Panc1 (cell line): ENCODE measurements at regions not wholly inside any gene's neighbourhood (a gene's known extent, or its start where the extent isn't known, plus 50 kb on each side); places are given as distances from the start of the nearest gene placed in this dataset.

Experiments used
- TF ChIP-seq, protein P1 (sequence below), 2 experiments: IDR thresholded peaks; 2 replicates each; pipeline ENCODE4 v1.6.1; 2011 to 2012; ENCODE audit warnings: low read depth in 2 of 2, control low read depth in 1 of 2, low read length in 1 of 2, mild to moderate bottlenecking in 1 of 2, moderate library complexity in 1 of 2; ENCODE audit not compliant: insufficient read depth in 1 of 2
- TF ChIP-seq, protein P2 (sequence below): fragments of 450-650 bp; IDR thresholded peaks from 2 replicates; pipeline ENCODE4 v1.5.1; 2017; ENCODE audit warnings: mild to moderate bottlenecking

DNA sequence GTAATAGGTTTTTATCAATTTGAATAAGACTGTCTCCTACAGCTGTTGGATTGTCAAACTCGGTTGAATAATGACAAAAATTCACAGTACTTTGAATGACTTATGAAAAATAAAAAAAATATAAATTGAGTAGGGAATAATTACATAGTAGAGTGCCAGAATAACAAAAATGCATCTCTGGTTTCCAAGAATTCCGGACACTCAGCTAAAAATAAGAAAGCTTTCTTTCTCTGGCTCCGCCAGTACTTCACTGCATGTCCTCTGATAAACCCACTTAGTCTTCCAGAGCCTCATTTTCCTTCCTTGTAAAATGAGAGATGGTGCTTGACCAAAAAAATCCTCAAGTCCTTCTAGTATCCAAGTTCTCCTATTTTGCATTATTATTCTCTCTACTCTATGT, 374.6 kb upstream of the LUZP2 start:
- TF ChIP-seq, protein P1, sequence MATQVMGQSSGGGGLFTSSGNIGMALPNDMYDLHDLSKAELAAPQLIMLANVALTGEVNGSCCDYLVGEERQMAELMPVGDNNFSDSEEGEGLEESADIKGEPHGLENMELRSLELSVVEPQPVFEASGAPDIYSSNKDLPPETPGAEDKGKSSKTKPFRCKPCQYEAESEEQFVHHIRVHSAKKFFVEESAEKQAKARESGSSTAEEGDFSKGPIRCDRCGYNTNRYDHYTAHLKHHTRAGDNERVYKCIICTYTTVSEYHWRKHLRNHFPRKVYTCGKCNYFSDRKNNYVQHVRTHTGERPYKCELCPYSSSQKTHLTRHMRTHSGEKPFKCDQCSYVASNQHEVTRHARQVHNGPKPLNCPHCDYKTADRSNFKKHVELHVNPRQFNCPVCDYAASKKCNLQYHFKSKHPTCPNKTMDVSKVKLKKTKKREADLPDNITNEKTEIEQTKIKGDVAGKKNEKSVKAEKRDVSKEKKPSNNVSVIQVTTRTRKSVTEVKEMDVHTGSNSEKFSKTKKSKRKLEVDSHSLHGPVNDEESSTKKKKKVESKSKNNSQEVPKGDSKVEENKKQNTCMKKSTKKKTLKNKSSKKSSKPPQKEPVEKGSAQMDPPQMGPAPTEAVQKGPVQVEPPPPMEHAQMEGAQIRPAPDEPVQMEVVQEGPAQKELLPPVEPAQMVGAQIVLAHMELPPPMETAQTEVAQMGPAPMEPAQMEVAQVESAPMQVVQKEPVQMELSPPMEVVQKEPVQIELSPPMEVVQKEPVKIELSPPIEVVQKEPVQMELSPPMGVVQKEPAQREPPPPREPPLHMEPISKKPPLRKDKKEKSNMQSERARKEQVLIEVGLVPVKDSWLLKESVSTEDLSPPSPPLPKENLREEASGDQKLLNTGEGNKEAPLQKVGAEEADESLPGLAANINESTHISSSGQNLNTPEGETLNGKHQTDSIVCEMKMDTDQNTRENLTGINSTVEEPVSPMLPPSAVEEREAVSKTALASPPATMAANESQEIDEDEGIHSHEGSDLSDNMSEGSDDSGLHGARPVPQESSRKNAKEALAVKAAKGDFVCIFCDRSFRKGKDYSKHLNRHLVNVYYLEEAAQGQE (IDR thresholded peaks at IDR 0.05; ENCODE audit: insufficient read depth in 1 of 2, low read depth in 2 of 2, low read length in 1 of 2), result no peak
- TF ChIP-seq, protein P2, sequence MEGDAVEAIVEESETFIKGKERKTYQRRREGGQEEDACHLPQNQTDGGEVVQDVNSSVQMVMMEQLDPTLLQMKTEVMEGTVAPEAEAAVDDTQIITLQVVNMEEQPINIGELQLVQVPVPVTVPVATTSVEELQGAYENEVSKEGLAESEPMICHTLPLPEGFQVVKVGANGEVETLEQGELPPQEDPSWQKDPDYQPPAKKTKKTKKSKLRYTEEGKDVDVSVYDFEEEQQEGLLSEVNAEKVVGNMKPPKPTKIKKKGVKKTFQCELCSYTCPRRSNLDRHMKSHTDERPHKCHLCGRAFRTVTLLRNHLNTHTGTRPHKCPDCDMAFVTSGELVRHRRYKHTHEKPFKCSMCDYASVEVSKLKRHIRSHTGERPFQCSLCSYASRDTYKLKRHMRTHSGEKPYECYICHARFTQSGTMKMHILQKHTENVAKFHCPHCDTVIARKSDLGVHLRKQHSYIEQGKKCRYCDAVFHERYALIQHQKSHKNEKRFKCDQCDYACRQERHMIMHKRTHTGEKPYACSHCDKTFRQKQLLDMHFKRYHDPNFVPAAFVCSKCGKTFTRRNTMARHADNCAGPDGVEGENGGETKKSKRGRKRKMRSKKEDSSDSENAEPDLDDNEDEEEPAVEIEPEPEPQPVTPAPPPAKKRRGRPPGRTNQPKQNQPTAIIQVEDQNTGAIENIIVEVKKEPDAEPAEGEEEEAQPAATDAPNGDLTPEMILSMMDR, result no peak
